ENCODE measurements at regions not wholly inside any gene's neighbourhood (a gene's known extent, or its start where the extent isn't known, plus 50 kb on each side); places are given as distances from the start of the nearest gene placed in this dataset.

GRCh38 chr16:50419116-50419515 lies 50.3 kb upstream of the BRD7 start:
- no peak overlapping the region for H3K27ac ChIP-seq (ENCODE audit: low read depth, low read length)
- no peaks in the 10 kb centered on the region for H3K4me1 ChIP-seq (ENCODE audit: control insufficient read depth, insufficient read depth, low read length)
- H3K9ac ChIP-seq (ENCODE audit: low read length), result no peak overlapping the region
- H3K27me3 ChIP-seq (ENCODE audit: control insufficient read depth, insufficient read depth, low read length), result no peaks in the 10 kb centered on the region
- no peak overlapping the region for H3K4me3 ChIP-seq (ENCODE audit: low read length)
- no peaks in the 10 kb centered on the region for H3K36me3 ChIP-seq (ENCODE audit: control insufficient read depth, insufficient read depth, low read length)

Measured in rectal smooth muscle tissue (tissue), 1 donor.